Lung (tissue), 11 donors: ENCODE measurements at regions not wholly inside any gene's neighbourhood (a gene's known extent, or its start where the extent isn't known, plus 50 kb on each side); places are given as distances from the start of the nearest gene placed in this dataset.

ENCODE experiments used
- ATAC-seq: fragments of 200-7000 bp; cut with Tn5 transposase; one replicate; pipeline ENCODE4 v1.9.1; 2020; ENCODE audit warnings: moderate number of reproducible peaks; ENCODE audit not compliant: insufficient read depth, low FRiP score
- DNase-seq, 3 donors: peaks; one replicate each; pipeline ENCODE4 v3.0.0-alpha.2; 2013 to 2017
- H3K27ac ChIP-seq, 2 donors: one replicate each; pipeline ENCODE4 v1.5.1; 2013; ENCODE audit warnings: mild to moderate bottlenecking in 2 of 2, moderate library complexity in 2 of 2, control low read depth in 1 of 2, inconsistent platforms in 1 of 2, low read depth in 1 of 2, low read length in 1 of 2
- H3K27me3 ChIP-seq, 3 donors: one replicate each; pipeline ENCODE4 v1.5.1; 2013; ENCODE audit warnings: low read length in 2 of 3; ENCODE audit not compliant: control insufficient read depth in 3 of 3, insufficient read depth in 3 of 3
- H3K36me3 ChIP-seq, 4 donors: one replicate each; pipeline ENCODE4 v1.5.1; 2013; ENCODE audit warnings: low read length in 4 of 4, mild to moderate bottlenecking in 1 of 4, moderate library complexity in 1 of 4; ENCODE audit not compliant: control insufficient read depth in 4 of 4, insufficient read depth in 4 of 4
- H3K4me1 ChIP-seq, 5 donors: one replicate each; pipeline ENCODE4 v1.5.1; 2013; ENCODE audit warnings: low read length in 5 of 5, mild to moderate bottlenecking in 2 of 5, moderate library complexity in 1 of 5; ENCODE audit not compliant: control insufficient read depth in 5 of 5, insufficient read depth in 5 of 5
- H3K4me3 ChIP-seq: one replicate; pipeline ENCODE4 v1.5.1; 2013; ENCODE audit warnings: mild to moderate bottlenecking, control low read depth, moderate library complexity
- H3K9ac ChIP-seq, 2 donors: one replicate each; pipeline ENCODE4 v1.5.1; 2013; ENCODE audit warnings: low read length in 2 of 2, control low read depth in 1 of 2; ENCODE audit not compliant: insufficient read depth in 1 of 2
- H3K9me3 ChIP-seq, 4 donors: one replicate each; pipeline ENCODE4 v1.5.1; 2013; ENCODE audit warnings: low read length in 3 of 4, mild to moderate bottlenecking in 1 of 4, moderate library complexity in 1 of 4; ENCODE audit not compliant: control insufficient read depth in 4 of 4, insufficient read depth in 3 of 4
- CTCF ChIP-seq: IDR thresholded peaks from 2 replicates; pipeline ENCODE4 v1.5.1; 2012; ENCODE audit warnings: mild to moderate bottlenecking; ENCODE audit errors: control extremely low read depth, extremely low read depth
- WGBS, 2 donors: extraction: QIAGEN DNeasy Blood & Tissue Kit; methylation state at CpG; one replicate each; pipeline ENCODE4 v1.1.7; 2013; 5-methylcytosine and 5-hydroxymethylcytosine counted together
- donor health status: control.
- donor health status: control.
- donor health status: Bipolar disorder and iron deficiency.
- donor health status: healthy.
- donor health status: DM: yes; HTN: yes; CAD: no.

GRCh38 chr4:18343581-18343980, 322.0 kb upstream of the LCORL start:
- 89 to 92% methylated on average over 7 of the region's 7 CpGs for WGBS, 2 donors
- no peaks in the 10 kb centered on the region for H3K4me1 ChIP-seq
- no peak for TF ChIP-seq CTCF
- H3K36me3 ChIP-seq, result no peaks in the 10 kb centered on the region
- H3K27ac ChIP-seq, result no peak overlapping the region
- H3K9me3 ChIP-seq, result no peaks in the 10 kb centered on the region
- DNase-seq, result no peak
- no peak overlapping the region for H3K4me3 ChIP-seq
- H3K9ac ChIP-seq, result no peak overlapping the region
- no peak for ATAC-seq
- H3K27me3 ChIP-seq, result no peaks in the 10 kb centered on the region

- DNase-seq, result no peak
- ATAC-seq, result no peak
- TF ChIP-seq CTCF, result no peak
- H3K36me3 ChIP-seq, result no peaks in the 10 kb centered on the region
- H3K27ac ChIP-seq, result no peak overlapping the region
- no peaks in the 10 kb centered on the region for H3K27me3 ChIP-seq
- no peak overlapping the region for H3K4me3 ChIP-seq
- H3K4me1 ChIP-seq, result no peaks in the 10 kb centered on the region
- 88 to 96% methylated on average over 4 of the region's 4 CpGs for WGBS, 2 donors
- no peaks in the 10 kb centered on the region for H3K9me3 ChIP-seq
- no peak overlapping the region for H3K9ac ChIP-seq
These were observed 321.3 kb upstream of the LCORL start for GRCh38 chr4:18342847-18343246.

GRCh38 chr4:18321956-18322530, 300.5 kb upstream of the LCORL start:
- Histone ChIP-seq H3K36me3 (no peaks in the 10 kb centered on the region), H3K27ac (no peak overlapping the region), H3K9me3 (no peaks in the 10 kb centered on the region), H3K4me3 (no peak overlapping the region), H3K4me1 (no peaks in the 10 kb centered on the region), H3K27me3 (no peaks in the 10 kb centered on the region), H3K9ac (no peak overlapping the region)
- DNase-seq, result peak in 1 of 3 donors; percentile 3
- TF ChIP-seq CTCF, result no peak
- WGBS, 2 donors, result 59 to 67% methylated on average over 5 of the region's 5 CpGs
- no peak for ATAC-seq

GRCh38 chr4:18319431-18319830, 297.9 kb upstream of the LCORL start:
- peak overlapping the region in 1 of 2 donors; percentile 32 for H3K27ac ChIP-seq
- no peak for TF ChIP-seq CTCF
- WGBS, 2 donors, result 62 to 70% methylated on average over 6 of the region's 6 CpGs
- H3K9me3 ChIP-seq, result no peaks in the 10 kb centered on the region
- DNase-seq, result peak in 1 of 3 donors; percentile 27
- ATAC-seq, result no peak
- H3K27me3 ChIP-seq, result no peaks in the 10 kb centered on the region
- H3K4me1 ChIP-seq, result no peaks in the 10 kb centered on the region
- H3K36me3 ChIP-seq, result no peaks in the 10 kb centered on the region
- no peak overlapping the region for H3K9ac ChIP-seq
- no peak overlapping the region for H3K4me3 ChIP-seq
